GM06990 (cell line): ENCODE measurements at regions not wholly inside any gene's neighbourhood (a gene's known extent, or its start where the extent isn't known, plus 50 kb on each side); places are given as distances from the start of the nearest gene placed in this dataset.

Experiments
- DNase-seq: peaks from one replicate; pipeline ENCODE4 v3.0.0-alpha.2; 2011; ENCODE audit not compliant: insufficient read length; ENCODE audit errors: extremely low read depth
- H3K27me3 ChIP-seq: replicated peaks from 2 replicates; pipeline ENCODE4 v1.6.0; 2011; ENCODE audit warnings: low read length; ENCODE audit not compliant: control insufficient read depth, insufficient read depth
- H3K36me3 ChIP-seq: 2 replicates; pipeline ENCODE4 v1.5.1; 2011; ENCODE audit warnings: low read length; ENCODE audit not compliant: control insufficient read depth, insufficient read depth
- H3K4me3 ChIP-seq: replicated peaks from 2 replicates; pipeline ENCODE4 v1.5.1; 2011; ENCODE audit warnings: low read depth, mild to moderate bottlenecking, control low read depth, low read length
- CTCF ChIP-seq: IDR thresholded peaks from 2 replicates; pipeline ENCODE4 v1.5.1; 2011; ENCODE audit warnings: low read length, control low read depth, mild to moderate bottlenecking, inconsistent platforms; ENCODE audit not compliant: insufficient read depth, poor library complexity, severe bottlenecking

GRCh38 chr15:85947021-85947420 is 132.7 kb upstream of the AGBL1 start:
- no peaks in the 10 kb centered on the region for H3K36me3 ChIP-seq
- H3K4me3 ChIP-seq: no peak overlapping the region
- no peak for DNase-seq
- no peaks in the 10 kb centered on the region for H3K27me3 ChIP-seq
- TF ChIP-seq CTCF: no peak

- no peak overlapping the region for H3K4me3 ChIP-seq
- H3K36me3 ChIP-seq: no peaks in the 10 kb centered on the region
- TF ChIP-seq CTCF: no peak
- H3K27me3 ChIP-seq: no peaks in the 10 kb centered on the region
- no peak for DNase-seq
These were observed 131.7 kb upstream of the AGBL1 start for GRCh38 chr15:85947936-85948335.

- TF ChIP-seq CTCF: no peak
- DNase-seq: peak; percentile 34
- H3K36me3 ChIP-seq: no peaks in the 10 kb centered on the region
- no peak overlapping the region for H3K4me3 ChIP-seq
- H3K27me3 ChIP-seq: no peaks in the 10 kb centered on the region
These were observed 129.6 kb upstream of the AGBL1 start for GRCh38 chr15:85950101-85950500.

GRCh38 chr15:85954586-85954985 is 125.1 kb upstream of the AGBL1 start:
- Histone ChIP-seq H3K27me3 (no peaks in the 10 kb centered on the region), H3K4me3 (no peak overlapping the region), H3K36me3 (no peaks in the 10 kb centered on the region)
- no peak for DNase-seq
- TF ChIP-seq CTCF: no peak

- Histone ChIP-seq H3K4me3 (no peak overlapping the region), H3K36me3 (no peaks in the 10 kb centered on the region), H3K27me3 (no peaks in the 10 kb centered on the region; the same call in 1 of the 2 replicates)
- peak; percentile 52 for DNase-seq
- no peak for TF ChIP-seq CTCF
These were observed 123.9 kb upstream of the AGBL1 start for GRCh38 chr15:85955501-85956391.
